ENCODE measurements at regions not wholly inside any gene's neighbourhood (a gene's known extent, or its start where the extent isn't known, plus 50 kb on each side); places are given as distances from the start of the nearest gene placed in this dataset.

DNA sequence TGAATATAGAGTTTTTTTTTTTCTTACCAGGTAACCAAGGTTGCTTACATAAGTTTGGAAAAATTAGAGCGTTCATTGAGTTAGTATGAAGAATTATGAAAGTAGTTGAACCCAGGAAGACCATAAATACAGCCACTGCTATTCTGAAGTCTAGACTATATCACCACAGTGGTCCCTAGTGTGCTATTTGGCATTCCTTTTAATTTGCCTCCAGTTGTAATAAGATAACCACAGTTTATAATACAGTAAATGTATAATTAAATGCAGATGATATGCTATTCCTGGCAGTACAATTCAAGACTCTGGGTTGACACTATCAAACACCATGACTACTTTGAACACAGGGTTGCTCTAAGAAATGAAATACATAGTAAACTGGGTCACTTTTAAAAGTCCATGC is 270.5 kb downstream of the BRINP2 start:
- H3K36me3 ChIP-seq (replicated peaks in 1 of 2; ENCODE audit: control insufficient read depth in 2 of 2, insufficient read depth in 2 of 2, low read length in 2 of 2), result no peaks in the 10 kb centered on the region
- WGBS, 2 donors (ENCODE audit: extremely low coverage in 2 of 2, insufficient read length in 2 of 2, insufficient replicate concordance in 1 of 2), result no CpG with 5 or more reads among the region's 1 CpG
- no peak overlapping the region for H3K9ac ChIP-seq (ENCODE audit: low read depth, low read length, poor library complexity)
- H3K27ac ChIP-seq (replicated peaks; ENCODE audit: low read length), result no peak overlapping the region
- no peak overlapping the region for H2BK15ac ChIP-seq (ENCODE audit: low read length)
- peaks cover 0 to 2% of the 10 kb centered on the region in 2 donors for H3K4me1 ChIP-seq (ENCODE audit: control insufficient read depth in 2 of 2, insufficient read depth in 1 of 2, low read depth in 1 of 2, low read length in 2 of 2)
- no peaks in the 10 kb centered on the region for H3K9me3 ChIP-seq (replicated peaks in 1 of 2; ENCODE audit: control insufficient read depth in 2 of 2, insufficient read depth in 1 of 2, low read depth in 1 of 2, low read length in 2 of 2)
- no peak for DNase-seq (ENCODE audit: low spot score)
- no peak overlapping the region for H3K4me3 ChIP-seq (ENCODE audit: low read length in 2 of 2)
- H2BK5ac ChIP-seq (ENCODE audit: low read length), result no peak overlapping the region
- H3K27me3 ChIP-seq (ENCODE audit: control insufficient read depth in 3 of 3, insufficient read depth in 3 of 3, low read depth in 1 of 3, low read length in 3 of 3), result no peaks in the 10 kb centered on the region
- H3K23ac ChIP-seq (ENCODE audit: low read depth, low read length, poor library complexity), result no peak overlapping the region
- H3K14ac ChIP-seq (ENCODE audit: low read length), result no peak overlapping the region
- H3K4me2 ChIP-seq (ENCODE audit: insufficient read depth, low read length, poor library complexity, severe bottlenecking), result no peak overlapping the region
- no peak overlapping the region for H3K18ac ChIP-seq (ENCODE audit: low read length)
- no peak overlapping the region for H4K91ac ChIP-seq (ENCODE audit: low read depth, low read length, poor library complexity)
- no peak overlapping the region for H3K4ac ChIP-seq (ENCODE audit: low read length)
- H2AFZ ChIP-seq (ENCODE audit: low read length), result no peak overlapping the region
- H3K79me1 ChIP-seq (ENCODE audit: low read depth, low read length), result no peaks in the 10 kb centered on the region
- H2AK5ac ChIP-seq (ENCODE audit: low read depth, low read length), result no peak overlapping the region
- no peak overlapping the region for H4K8ac ChIP-seq (ENCODE audit: low read depth, low read length)
- H2BK12ac ChIP-seq (ENCODE audit: low read length), result no peak overlapping the region
- no peak overlapping the region for H2BK120ac ChIP-seq (ENCODE audit: low read depth, low read length)

DNA sequence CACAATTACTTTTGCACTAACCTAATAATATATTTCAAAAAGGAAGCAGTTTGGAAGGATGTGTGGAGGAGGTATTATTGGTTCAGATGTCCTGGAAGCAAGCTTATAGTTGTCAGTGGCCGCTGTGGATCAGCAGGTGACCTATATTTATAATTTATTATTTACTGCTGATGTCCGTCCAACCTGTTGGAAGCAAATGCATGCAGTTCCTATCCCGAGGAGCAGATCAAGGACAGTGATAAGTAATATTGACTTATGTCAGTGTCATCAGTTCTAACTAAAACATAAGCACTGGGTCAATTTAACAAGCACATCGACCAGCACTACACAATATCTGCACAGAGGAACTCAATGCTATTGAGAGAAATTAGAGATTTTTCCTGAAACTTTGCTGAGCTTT is 270.1 kb downstream of the BRINP2 start:
- H3K4me3 ChIP-seq (ENCODE audit: low read length in 2 of 2), result no peak overlapping the region
- H3K27ac ChIP-seq (replicated peaks; ENCODE audit: low read length), result no peak overlapping the region
- H2AK5ac ChIP-seq (ENCODE audit: low read depth, low read length), result no peak overlapping the region
- no peaks in the 10 kb centered on the region for H3K79me1 ChIP-seq (ENCODE audit: low read depth, low read length)
- H2BK5ac ChIP-seq (ENCODE audit: low read length), result no peak overlapping the region
- no peaks in the 10 kb centered on the region for H3K36me3 ChIP-seq (replicated peaks in 1 of 2; ENCODE audit: control insufficient read depth in 2 of 2, insufficient read depth in 2 of 2, low read length in 2 of 2)
- no CpG with 5 or more reads among the region's 4 CpGs for WGBS, 2 donors (ENCODE audit: extremely low coverage in 2 of 2, insufficient read length in 2 of 2, insufficient replicate concordance in 1 of 2)
- no peak for DNase-seq (ENCODE audit: low spot score)
- no peak overlapping the region for H4K8ac ChIP-seq (ENCODE audit: low read depth, low read length)
- peaks cover 0 to 2% of the 10 kb centered on the region in 2 donors for H3K4me1 ChIP-seq (ENCODE audit: control insufficient read depth in 2 of 2, insufficient read depth in 1 of 2, low read depth in 1 of 2, low read length in 2 of 2)
- H3K27me3 ChIP-seq (ENCODE audit: control insufficient read depth in 3 of 3, insufficient read depth in 3 of 3, low read depth in 1 of 3, low read length in 3 of 3), result no peaks in the 10 kb centered on the region
- H2AFZ ChIP-seq (ENCODE audit: low read length), result no peak overlapping the region
- H2BK12ac ChIP-seq (ENCODE audit: low read length), result no peak overlapping the region
- no peak overlapping the region for H3K14ac ChIP-seq (ENCODE audit: low read length)
- H3K9ac ChIP-seq (ENCODE audit: low read depth, low read length, poor library complexity), result no peak overlapping the region
- H2BK15ac ChIP-seq (ENCODE audit: low read length), result no peak overlapping the region
- no peak overlapping the region for H3K4ac ChIP-seq (ENCODE audit: low read length)
- H2BK120ac ChIP-seq (ENCODE audit: low read depth, low read length), result no peak overlapping the region
- H4K91ac ChIP-seq (ENCODE audit: low read depth, low read length, poor library complexity), result no peak overlapping the region
- no peak overlapping the region for H3K4me2 ChIP-seq (ENCODE audit: insufficient read depth, low read length, poor library complexity, severe bottlenecking)
- no peak overlapping the region for H3K23ac ChIP-seq (ENCODE audit: low read depth, low read length, poor library complexity)
- no peaks in the 10 kb centered on the region for H3K9me3 ChIP-seq (replicated peaks in 1 of 2; ENCODE audit: control insufficient read depth in 2 of 2, insufficient read depth in 1 of 2, low read depth in 1 of 2, low read length in 2 of 2)
- no peak overlapping the region for H3K18ac ChIP-seq (ENCODE audit: low read length)

DNA sequence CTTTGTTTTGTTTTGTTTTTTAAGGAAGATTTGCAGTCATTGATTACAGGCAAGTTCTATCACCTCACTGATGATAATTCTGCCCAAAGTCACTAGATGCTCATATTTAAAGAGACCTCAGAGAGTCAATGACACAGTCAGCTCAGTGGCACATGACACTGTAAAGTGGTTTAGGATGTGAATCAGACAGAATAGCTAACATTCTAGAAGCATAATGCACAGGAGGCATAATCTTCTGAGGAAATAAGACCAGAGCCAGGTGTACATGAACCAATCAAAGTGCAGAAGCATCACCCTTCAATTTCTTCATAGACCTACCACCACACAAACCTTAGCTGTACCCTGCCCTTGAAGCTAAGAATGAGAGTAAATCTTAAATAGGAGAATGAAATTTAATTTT is 268.5 kb downstream of the BRINP2 start:
- Histone ChIP-seq H3K79me1 (ENCODE audit: low read depth, low read length) (no peaks in the 10 kb centered on the region), H3K27ac (replicated peaks; ENCODE audit: low read length) (no peak overlapping the region), H2BK12ac (ENCODE audit: low read length) (no peak overlapping the region), H2BK5ac (ENCODE audit: low read length) (no peak overlapping the region), H3K4me2 (ENCODE audit: insufficient read depth, low read length, poor library complexity, severe bottlenecking) (no peak overlapping the region), H3K23ac (ENCODE audit: low read depth, low read length, poor library complexity) (no peak overlapping the region), H3K27me3 (ENCODE audit: control insufficient read depth in 3 of 3, insufficient read depth in 3 of 3, low read depth in 1 of 3, low read length in 3 of 3) (no peaks in the 10 kb centered on the region), H3K18ac (ENCODE audit: low read length) (no peak overlapping the region), H3K4ac (ENCODE audit: low read length) (no peak overlapping the region), H2AK5ac (ENCODE audit: low read depth, low read length) (no peak overlapping the region), H2AFZ (ENCODE audit: low read length) (no peak overlapping the region), H3K4me1 (ENCODE audit: control insufficient read depth in 2 of 2, insufficient read depth in 1 of 2, low read depth in 1 of 2, low read length in 2 of 2) (peaks cover 0 to 2% of the 10 kb centered on the region in 2 donors), H2BK15ac (ENCODE audit: low read length) (no peak overlapping the region), H3K9me3 (replicated peaks in 1 of 2; ENCODE audit: control insufficient read depth in 2 of 2, insufficient read depth in 1 of 2, low read depth in 1 of 2, low read length in 2 of 2) (no peaks in the 10 kb centered on the region), H4K91ac (ENCODE audit: low read depth, low read length, poor library complexity) (no peak overlapping the region), H3K36me3 (replicated peaks in 1 of 2; ENCODE audit: control insufficient read depth in 2 of 2, insufficient read depth in 2 of 2, low read length in 2 of 2) (no peaks in the 10 kb centered on the region), H3K14ac (ENCODE audit: low read length) (no peak overlapping the region), H3K4me3 (ENCODE audit: low read length in 2 of 2) (no peak overlapping the region), H4K8ac (ENCODE audit: low read depth, low read length) (no peak overlapping the region), H2BK120ac (ENCODE audit: low read depth, low read length) (no peak overlapping the region), H3K9ac (ENCODE audit: low read depth, low read length, poor library complexity) (no peak overlapping the region)
- DNase-seq (ENCODE audit: low spot score), result no peak

DNA sequence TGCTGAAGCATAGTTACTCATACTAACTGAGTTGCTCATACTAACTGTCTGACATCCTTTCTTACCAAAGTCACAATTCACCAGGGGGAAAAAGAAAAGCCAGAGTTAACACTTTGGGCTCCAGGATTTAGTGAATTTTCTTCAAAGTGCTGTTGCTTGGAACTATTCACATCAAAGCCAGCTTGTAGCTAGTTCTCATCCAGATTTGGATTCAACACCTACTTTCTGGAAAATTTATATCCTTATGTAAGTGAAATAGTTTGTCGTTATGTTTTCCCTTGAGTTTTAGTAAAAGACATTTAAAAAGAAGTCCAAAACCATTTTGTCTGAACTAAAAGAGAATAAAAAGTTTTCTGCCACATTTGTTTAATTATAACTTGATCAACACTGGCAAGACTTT is 264.6 kb downstream of the BRINP2 start:
- no peak overlapping the region for H3K4me2 ChIP-seq (ENCODE audit: insufficient read depth, low read length, poor library complexity, severe bottlenecking)
- H2BK120ac ChIP-seq (ENCODE audit: low read depth, low read length), result no peak overlapping the region
- no peak overlapping the region for H4K8ac ChIP-seq (ENCODE audit: low read depth, low read length)
- no peaks in the 10 kb centered on the region for H3K36me3 ChIP-seq (replicated peaks in 1 of 2; ENCODE audit: control insufficient read depth in 2 of 2, insufficient read depth in 2 of 2, low read length in 2 of 2)
- H3K4me3 ChIP-seq (ENCODE audit: low read length in 2 of 2), result no peak overlapping the region
- no peak overlapping the region for H4K91ac ChIP-seq (ENCODE audit: low read depth, low read length, poor library complexity)
- no peak overlapping the region for H2AK5ac ChIP-seq (ENCODE audit: low read depth, low read length)
- no peak overlapping the region for H3K18ac ChIP-seq (ENCODE audit: low read length)
- no peak overlapping the region for H2BK5ac ChIP-seq (ENCODE audit: low read length)
- H3K27ac ChIP-seq (replicated peaks; ENCODE audit: low read length), result no peak overlapping the region
- H3K14ac ChIP-seq (ENCODE audit: low read length), result no peak overlapping the region
- no peak overlapping the region for H3K23ac ChIP-seq (ENCODE audit: low read depth, low read length, poor library complexity)
- no peaks in the 10 kb centered on the region for H3K9me3 ChIP-seq (replicated peaks in 1 of 2; ENCODE audit: control insufficient read depth in 2 of 2, insufficient read depth in 1 of 2, low read depth in 1 of 2, low read length in 2 of 2)
- no CpG with 5 or more reads among the region's 1 CpG for WGBS, 2 donors (ENCODE audit: extremely low coverage in 2 of 2, insufficient read length in 2 of 2, insufficient replicate concordance in 1 of 2)
- no peak overlapping the region for H3K9ac ChIP-seq (ENCODE audit: low read depth, low read length, poor library complexity)
- H3K4me1 ChIP-seq (ENCODE audit: control insufficient read depth in 2 of 2, insufficient read depth in 1 of 2, low read depth in 1 of 2, low read length in 2 of 2), result peaks cover 0 to 2% of the 10 kb centered on the region in 2 donors
- DNase-seq (ENCODE audit: low spot score), result no peak
- H3K27me3 ChIP-seq (ENCODE audit: control insufficient read depth in 3 of 3, insufficient read depth in 3 of 3, low read depth in 1 of 3, low read length in 3 of 3), result no peaks in the 10 kb centered on the region
- no peaks in the 10 kb centered on the region for H3K79me1 ChIP-seq (ENCODE audit: low read depth, low read length)
- H2BK15ac ChIP-seq (ENCODE audit: low read length), result no peak overlapping the region
- no peak overlapping the region for H3K4ac ChIP-seq (ENCODE audit: low read length)
- H2BK12ac ChIP-seq (ENCODE audit: low read length), result no peak overlapping the region
- H2AFZ ChIP-seq (ENCODE audit: low read length), result no peak overlapping the region

Data from neuronal stem cell (in vitro differentiated cells).